Neural crest cell (in vitro differentiated cells): ENCODE measurements at regions not wholly inside any gene's neighbourhood (a gene's known extent, or its start where the extent isn't known, plus 50 kb on each side); places are given as distances from the start of the nearest gene placed in this dataset.

Experiments used
- DNase-seq: peaks from one replicate; pipeline ENCODE4 v3.0.0; 2021; ENCODE audit warnings: low read depth, mixed read lengths, low spot score
- H3K27ac Mint-ChIP-seq: one replicate; pipeline ENCODE4 v1.8.0; 2021; ENCODE audit warnings: mild to moderate bottlenecking, mixed read lengths; ENCODE audit not compliant: unreplicated experiment
- H3K27me3 Mint-ChIP-seq: 2 replicates; pipeline ENCODE4 v1.8.0; 2021; ENCODE audit warnings: low read depth, mild to moderate bottlenecking, mixed read lengths
- H3K36me3 Mint-ChIP-seq: 2 replicates; pipeline ENCODE4 v1.8.0; 2021; ENCODE audit warnings: low read depth, mild to moderate bottlenecking, mixed read lengths
- H3K4me1 Mint-ChIP-seq: 2 replicates; pipeline ENCODE4 v1.8.0; 2021; ENCODE audit warnings: mixed read lengths
- H3K4me3 Mint-ChIP-seq: one replicate; pipeline ENCODE4 v1.8.0; 2021; ENCODE audit warnings: mild to moderate bottlenecking, mixed read lengths
- H3K9me3 Mint-ChIP-seq: 2 replicates; pipeline ENCODE4 v1.8.0; 2021; ENCODE audit warnings: mixed read lengths
- TF ChIP-seq, protein P1 (sequence below): fragments of 200-600 bp; sonication (generic); conservative IDR thresholded peaks from 2 replicates; pipeline ENCODE4 v1.5.0; 2021; ENCODE audit warnings: antibody characterized with exemption, mild to moderate bottlenecking

DNA sequence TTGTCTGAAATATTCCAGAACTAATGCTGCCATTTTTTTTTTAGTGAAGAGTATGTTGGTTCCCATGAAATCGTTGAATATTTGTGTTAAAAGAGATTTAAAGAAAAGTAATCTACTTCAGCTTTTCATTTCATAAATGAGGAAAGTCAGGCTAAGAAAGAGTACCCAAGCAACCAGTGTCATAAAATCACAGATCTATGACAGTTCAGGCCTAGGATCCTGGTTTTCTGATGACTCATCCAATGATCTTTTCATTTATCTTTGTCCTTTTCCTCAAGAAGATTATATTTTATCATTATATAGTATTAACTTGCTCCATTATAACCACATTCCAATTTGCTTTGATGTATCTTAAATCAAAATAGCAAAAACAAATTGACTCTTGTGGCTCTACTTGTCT lies 139.4 kb upstream of the HCCS start:
- peaks cover 12% of the 10 kb centered on the region for H3K9me3 Mint-ChIP-seq
- TF ChIP-seq, protein P1, sequence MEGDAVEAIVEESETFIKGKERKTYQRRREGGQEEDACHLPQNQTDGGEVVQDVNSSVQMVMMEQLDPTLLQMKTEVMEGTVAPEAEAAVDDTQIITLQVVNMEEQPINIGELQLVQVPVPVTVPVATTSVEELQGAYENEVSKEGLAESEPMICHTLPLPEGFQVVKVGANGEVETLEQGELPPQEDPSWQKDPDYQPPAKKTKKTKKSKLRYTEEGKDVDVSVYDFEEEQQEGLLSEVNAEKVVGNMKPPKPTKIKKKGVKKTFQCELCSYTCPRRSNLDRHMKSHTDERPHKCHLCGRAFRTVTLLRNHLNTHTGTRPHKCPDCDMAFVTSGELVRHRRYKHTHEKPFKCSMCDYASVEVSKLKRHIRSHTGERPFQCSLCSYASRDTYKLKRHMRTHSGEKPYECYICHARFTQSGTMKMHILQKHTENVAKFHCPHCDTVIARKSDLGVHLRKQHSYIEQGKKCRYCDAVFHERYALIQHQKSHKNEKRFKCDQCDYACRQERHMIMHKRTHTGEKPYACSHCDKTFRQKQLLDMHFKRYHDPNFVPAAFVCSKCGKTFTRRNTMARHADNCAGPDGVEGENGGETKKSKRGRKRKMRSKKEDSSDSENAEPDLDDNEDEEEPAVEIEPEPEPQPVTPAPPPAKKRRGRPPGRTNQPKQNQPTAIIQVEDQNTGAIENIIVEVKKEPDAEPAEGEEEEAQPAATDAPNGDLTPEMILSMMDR = no peak
- H3K4me1 Mint-ChIP-seq = no peaks in the 10 kb centered on the region
- H3K27me3 Mint-ChIP-seq = no peaks in the 10 kb centered on the region
- H3K27ac Mint-ChIP-seq = no peak overlapping the region
- no peak for DNase-seq
- no peak overlapping the region for H3K4me3 Mint-ChIP-seq
- peaks cover 4% of the 10 kb centered on the region for H3K36me3 Mint-ChIP-seq

DNA sequence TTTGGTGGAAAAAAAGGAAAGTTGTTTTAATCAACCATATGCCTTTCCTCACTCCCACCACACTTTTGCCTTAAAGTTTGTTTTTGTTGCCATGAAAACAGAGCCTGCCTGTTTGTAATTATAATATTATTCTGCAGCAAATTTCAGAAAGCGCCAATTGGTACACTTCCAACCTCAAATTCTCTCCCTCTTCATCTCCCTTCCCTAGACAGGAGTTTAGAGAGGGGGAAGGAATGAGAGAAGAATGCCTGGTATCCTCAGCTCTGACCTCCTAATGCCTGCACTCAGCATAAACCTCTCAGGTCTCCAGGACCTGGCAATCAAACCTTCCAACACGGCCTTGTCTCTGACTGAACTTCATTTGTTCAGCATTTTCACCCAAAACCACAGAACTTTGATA lies 138.4 kb upstream of the HCCS start:
- H3K27me3 Mint-ChIP-seq = no peaks in the 10 kb centered on the region
- TF ChIP-seq, protein P1 = no peak
- H3K4me3 Mint-ChIP-seq = no peak overlapping the region
- no peak overlapping the region for H3K27ac Mint-ChIP-seq
- H3K36me3 Mint-ChIP-seq = peaks cover 4% of the 10 kb centered on the region
- peaks cover 12% of the 10 kb centered on the region for H3K9me3 Mint-ChIP-seq
- no peak for DNase-seq
- no peaks in the 10 kb centered on the region for H3K4me1 Mint-ChIP-seq

DNA sequence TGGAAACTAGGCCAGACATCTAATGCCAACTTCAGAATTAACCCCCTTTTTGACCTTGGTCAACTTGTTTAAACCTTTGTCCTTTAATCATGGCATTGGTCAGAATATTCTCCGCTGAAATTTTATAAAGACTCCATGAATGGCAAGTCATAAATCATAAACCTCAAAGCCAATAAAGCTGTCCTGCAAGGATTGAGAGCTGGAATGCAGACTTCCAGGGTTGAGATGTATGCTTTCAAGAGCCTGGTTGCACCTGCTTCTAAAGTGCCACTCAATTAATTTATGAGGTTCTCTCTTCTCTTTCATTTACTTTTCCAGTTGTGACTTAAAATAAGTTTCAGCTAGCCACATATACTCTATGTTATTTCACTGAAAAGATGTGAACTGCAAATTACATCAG lies 136.2 kb upstream of the HCCS start:
- no peak for DNase-seq
- no peaks in the 10 kb centered on the region for H3K36me3 Mint-ChIP-seq
- no peaks in the 10 kb centered on the region for H3K27me3 Mint-ChIP-seq
- H3K4me1 Mint-ChIP-seq = no peaks in the 10 kb centered on the region
- TF ChIP-seq, protein P1 = no peak
- H3K4me3 Mint-ChIP-seq = no peak overlapping the region
- H3K9me3 Mint-ChIP-seq = peaks cover 8% of the 10 kb centered on the region
- H3K27ac Mint-ChIP-seq = no peak overlapping the region

DNA sequence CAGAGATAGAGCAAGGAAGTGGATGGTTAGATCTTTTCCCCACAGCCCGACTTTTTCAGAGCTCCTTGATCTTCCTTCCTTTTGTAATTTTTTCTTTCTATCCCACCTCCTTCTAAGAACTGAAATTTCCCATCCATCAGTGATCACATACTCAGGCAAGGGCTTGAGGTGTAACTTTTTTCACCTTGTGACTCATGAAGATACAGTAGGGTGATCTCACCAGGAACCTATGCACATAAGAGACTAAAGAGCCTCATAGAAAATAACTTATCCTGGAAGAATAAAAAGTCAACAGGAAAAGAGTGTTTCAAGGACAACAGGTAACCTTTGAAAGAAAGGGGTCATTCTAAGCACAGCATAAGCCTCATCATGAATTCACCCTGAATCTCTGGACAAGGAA lies 131.2 kb upstream of the HCCS start:
- no peaks in the 10 kb centered on the region for H3K27me3 Mint-ChIP-seq
- no peak overlapping the region for H3K27ac Mint-ChIP-seq
- H3K9me3 Mint-ChIP-seq = peaks cover 8% of the 10 kb centered on the region

DNA sequence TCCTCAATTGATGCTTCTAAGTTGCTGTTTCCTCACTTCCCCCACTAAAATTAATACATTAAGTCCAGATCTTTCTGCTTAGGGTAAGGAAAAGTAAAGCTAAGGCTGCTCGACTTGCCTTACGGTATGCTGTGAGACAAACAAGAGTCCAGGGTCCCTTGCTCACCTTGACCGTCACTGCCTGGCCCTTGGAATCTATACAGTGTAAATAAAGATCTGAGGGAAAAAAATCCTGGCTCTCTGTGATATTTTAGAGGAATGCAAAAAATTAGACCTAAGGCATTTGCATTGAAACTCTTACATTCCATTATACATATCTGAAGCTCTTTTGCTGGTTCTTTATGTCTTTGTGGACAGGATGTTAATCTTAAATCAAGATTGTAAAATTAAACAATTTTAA lies 129.6 kb upstream of the HCCS start:
- H3K4me3 Mint-ChIP-seq = no peak overlapping the region
- TF ChIP-seq, protein P1 = no peak
- no peak overlapping the region for H3K27ac Mint-ChIP-seq
- no peaks in the 10 kb centered on the region for H3K36me3 Mint-ChIP-seq
- DNase-seq = no peak
- H3K27me3 Mint-ChIP-seq = no peaks in the 10 kb centered on the region
- H3K9me3 Mint-ChIP-seq = peaks cover 10% of the 10 kb centered on the region
- H3K4me1 Mint-ChIP-seq = peaks cover 7% of the 10 kb centered on the region

More for the DNA sequence above, 131.2 kb upstream of the HCCS start:
- TF ChIP-seq, protein P1 = no peak
- no peak overlapping the region for H3K4me3 Mint-ChIP-seq
- H3K36me3 Mint-ChIP-seq = no peaks in the 10 kb centered on the region
- H3K4me1 Mint-ChIP-seq = peaks cover 7% of the 10 kb centered on the region
- no peak for DNase-seq

DNA sequence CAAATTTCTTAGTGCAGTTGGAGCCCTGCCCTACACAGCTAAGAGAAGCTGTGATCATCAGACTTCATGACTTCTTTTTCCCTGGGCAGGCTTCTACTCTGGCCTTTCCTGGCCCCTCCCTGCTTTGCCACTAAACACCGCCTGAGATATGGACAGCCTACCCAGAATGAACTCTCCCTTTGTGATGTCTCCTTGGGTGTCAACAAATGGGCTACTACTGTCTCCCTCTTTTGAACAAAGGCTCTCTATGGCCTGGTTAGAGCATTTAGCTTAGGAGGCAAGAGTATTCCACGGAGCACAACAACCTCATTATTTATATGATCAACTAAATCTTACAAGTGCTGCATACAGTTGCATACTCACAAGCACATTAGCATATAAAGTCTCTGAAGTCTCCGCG lies 127.6 kb upstream of the HCCS start:
- TF ChIP-seq, protein P1 = no peak
- Mint-ChIP-seq H3K27ac (no peak overlapping the region), H3K27me3 (no peaks in the 10 kb centered on the region)

More for the DNA sequence above, 127.6 kb upstream of the HCCS start:
- Mint-ChIP-seq H3K4me1 (peaks cover 7% of the 10 kb centered on the region), H3K36me3 (no peaks in the 10 kb centered on the region), H3K9me3 (peaks cover 14% of the 10 kb centered on the region), H3K4me3 (no peak overlapping the region)
- DNase-seq = no peak
